K562 (cell line): ENCODE measurements at regions not wholly inside any gene's neighbourhood (a gene's known extent, or its start where the extent isn't known, plus 50 kb on each side); places are given as distances from the start of the nearest gene placed in this dataset.
A peak's percentile ranks its signal among the peaks of the same experiment; 100 is the strongest.

Experiments
- ATAC-seq: fragments of 200-7000 bp; cut with Tn5 transposase; 3 replicates; pipeline ENCODE4 v1.9.1; 2020; ENCODE audit warnings: moderate library complexity
- BruUV-seq: library from RNA; stranded (reverse); fragments of 400-500 nt; replicated peaks from 2 replicates; lab custom pipeline; 2021; lab: Mats Ljungman, UMichigan
- CTCF ChIA-PET: fragments of 300-600 bp; formaldehyde crosslinking; extraction: SDS; loops from one replicate; lab custom pipeline; 2021; ENCODE audit warnings: low intra/inter-chr PET ratio; lab: Yijun Ruan, JAX
- POLR2A ChIA-PET: fragments of 300-600, 350-650 bp; sonication (Branson Sonifier 250); formaldehyde crosslinking; extraction: SDS; loops from one replicate; lab custom pipeline; 2021; ENCODE audit warnings: antibody characterized with exemption, inconsistent platforms; lab: Yijun Ruan, JAX
- DNase-seq, 4 experiments: peaks; one replicate each; pipeline versions ENCODE4 v3.0.0 to v3.0.0-alpha.2; 2011 to 2018; ENCODE audit warnings: low spot score in 3 of 4, mixed read lengths in 3 of 4; ENCODE audit errors: extremely low read depth in 1 of 4
- FAIRE-seq: peaks from 2 replicates; lab custom pipeline; 2011; peaks lifted over from hg19 to GRCh38; lab: Jason Lieb, UNC
- H2AFZ ChIP-seq: 2 replicates; pipeline ENCODE4 v1.6.0; 2011; ENCODE audit warnings: low read depth, low read length, control low read depth, inconsistent platforms
- H3K27ac ChIP-seq: fragments of 200-600 bp; 3 replicates; pipeline ENCODE4 v1.8.0; 2011; ENCODE audit warnings: low read depth, mild to moderate bottlenecking, control low read depth, inconsistent platforms, low read length, moderate library complexity, mixed read lengths; ENCODE audit errors: extremely low read depth
- H3K27me3 ChIP-seq, 2 experiments: fragments of 300-600 bp in 1 of 2; 2 replicates in 1 of 2; 3 replicates in 1 of 2; pipeline versions ENCODE4 v1.6.0 to v1.8.0; 2011; ENCODE audit warnings: inconsistent platforms in 2 of 2, low read length in 2 of 2, mild to moderate bottlenecking in 1 of 2, mixed read lengths in 1 of 2, moderate library complexity in 1 of 2; ENCODE audit not compliant: control insufficient read depth in 2 of 2, insufficient read depth in 2 of 2
- H3K36me3 ChIP-seq: fragments of 300-600 bp; 3 replicates; pipeline ENCODE4 v1.8.0; 2011; ENCODE audit warnings: mild to moderate bottlenecking, low read length, inconsistent platforms; ENCODE audit not compliant: control insufficient read depth, insufficient read depth
- H3K4me1 ChIP-seq, 2 experiments: fragments of 200-600 bp in 1 of 2; replicated peaks in 1 of 2; 2 replicates in 1 of 2; 3 replicates in 1 of 2; pipeline versions ENCODE4 v1.5.1 to v1.8.0; 2011; ENCODE audit warnings: inconsistent platforms in 2 of 2, low read length in 2 of 2, mild to moderate bottlenecking in 1 of 2, mixed read lengths in 1 of 2, moderate library complexity in 1 of 2; ENCODE audit not compliant: control insufficient read depth in 2 of 2, insufficient read depth in 2 of 2
- H3K4me2 ChIP-seq: 2 replicates; pipeline ENCODE4 v1.6.1; 2011; ENCODE audit warnings: low read length, control low read depth, inconsistent platforms, mixed read lengths; ENCODE audit not compliant: insufficient read depth
- H3K4me3 ChIP-seq: fragments of 200-600 bp; sonication (generic), shearing (Covaris generic); 2 replicates; pipeline ENCODE4 v1.5.1; 2016; ENCODE audit warnings: control low read depth, inconsistent platforms
- H3K79me2 ChIP-seq: fragments of 200-600 bp; 3 replicates; pipeline ENCODE4 v1.8.0; 2011; ENCODE audit warnings: low read length, inconsistent platforms; ENCODE audit not compliant: control insufficient read depth, insufficient read depth
- H3K9ac ChIP-seq, 2 experiments: 2 replicates each; pipeline versions ENCODE4 v1.6.0 to v1.6.1; 2011; ENCODE audit warnings: low read depth in 2 of 2, low read length in 2 of 2, control low read depth in 1 of 2, inconsistent platforms in 1 of 2, mild to moderate bottlenecking in 1 of 2, mixed read lengths in 1 of 2; ENCODE audit not compliant: insufficient read depth in 1 of 2
- H3K9me1 ChIP-seq: one replicate; pipeline ENCODE4 v1.6.0; 2011; ENCODE audit warnings: inconsistent platforms, mild to moderate bottlenecking, low read length, moderate library complexity; ENCODE audit not compliant: control insufficient read depth, insufficient read depth
- H3K9me3 ChIP-seq: replicated peaks from 2 replicates; pipeline ENCODE4 v1.5.1; 2011; ENCODE audit warnings: low read depth, low read length, inconsistent platforms; ENCODE audit not compliant: control insufficient read depth, insufficient read depth
- H4K20me1 ChIP-seq: replicated peaks from 2 replicates; pipeline ENCODE4 v1.6.1; 2011; ENCODE audit warnings: low read length, inconsistent platforms, mixed read lengths; ENCODE audit not compliant: control insufficient read depth, insufficient read depth
- EP400 ChIP-seq: fragments of 450-650 bp; IDR thresholded peaks from 2 replicates; pipeline ENCODE4 v1.6.1; 2017; ENCODE audit warnings: antibody characterized with exemption, mild to moderate bottlenecking, moderate library complexity
- MYC ChIP-seq, 2 experiments: fragments of 250-450 bp in 1 of 2; sonication (Bioruptor Pico) in 1 of 2; IDR thresholded peaks; 2 replicates each; pipeline versions ENCODE4 v1.5.1 to v1.6.1; 2012 to 2021; ENCODE audit warnings: low read depth in 2 of 2, borderline replicate concordance in 1 of 2, improper control_type of control experiment in 1 of 2, low read length in 1 of 2, mild to moderate bottlenecking in 1 of 2, moderate library complexity in 1 of 2
- NFIC ChIP-seq: fragments of 450-650 bp; IDR thresholded peaks from 2 replicates; pipeline ENCODE4 v1.6.1; 2017; ENCODE audit warnings: mild to moderate bottlenecking, inconsistent platforms
- RBBP5 ChIP-seq: fragments of 200-600 bp; sonication (generic); IDR thresholded peaks from 2 replicates; pipeline ENCODE4 v1.6.1; 2012; ENCODE audit warnings: borderline replicate concordance, mild to moderate bottlenecking, low read length, control low read depth, inconsistent platforms; ENCODE audit not compliant: insufficient read depth, poor library complexity, severe bottlenecking
- TARDBP ChIP-seq: fragments of 450-650 bp; IDR thresholded peaks from 2 replicates; pipeline ENCODE4 v1.6.1; 2016
- WGBS: fragments of 100-300 bp; shearing (Covaris generic); methylation state at CpG from one replicate; pipeline ENCODE4 v1.1.6; 2016; ENCODE audit warnings: low coverage, mixed read lengths; ENCODE audit not compliant: insufficient coverage; ENCODE audit errors: missing lambda C conversion rate; 5-methylcytosine and 5-hydroxymethylcytosine counted together
- in situ Hi-C: fragments of 300-500 bp; cut with MboI; formaldehyde crosslinking; loops from 4 replicates; pipeline ENCODE4 v1.15.0; 2018; ENCODE audit warnings: inconsistent platforms, mixed read lengths
- intact Hi-C: fragments of 100-400 bp; cut with micrococcal nuclease; formaldehyde crosslinking; loops from 2 replicates; pipeline ENCODE4 v1.14.2; 2022

DNA sequence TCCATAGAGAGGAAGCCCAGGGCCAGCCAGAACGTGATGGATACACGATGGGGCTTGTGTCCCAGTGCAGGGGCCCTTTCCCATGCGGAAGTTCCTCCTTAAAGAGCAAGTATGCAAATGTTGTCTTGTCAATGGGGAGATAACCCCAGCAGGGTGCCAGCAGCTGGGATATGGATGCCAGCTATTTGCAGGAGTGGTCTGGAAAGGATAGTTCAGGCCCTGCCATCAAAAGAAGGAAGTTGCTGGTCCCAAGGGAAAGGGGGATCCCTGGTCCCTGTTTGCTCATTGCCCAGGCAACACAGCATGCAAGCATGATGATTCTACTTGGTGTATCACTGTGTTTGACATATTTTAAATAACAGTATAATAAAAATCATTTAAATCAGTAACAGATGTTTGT lies 73.1 kb upstream of the HECW1 start:
- ChIA-PET CTCF (no interaction called here), POLR2A (no interaction called here)
- Histone ChIP-seq H3K9ac (no peak overlapping the region), H3K4me3 (no peak overlapping the region), H3K27ac (no peak overlapping the region), H3K4me1 (peaks cover 3 to 19% of the 10 kb centered on the region in 2 experiments; a peak in 4 of 5 replicates), H3K4me2 (no peak overlapping the region), H3K79me2 (no peaks in the 10 kb centered on the region), H3K9me3 (no peaks in the 10 kb centered on the region), H3K36me3 (no peaks in the 10 kb centered on the region), H2AFZ (no peak overlapping the region), H3K27me3 (no peaks in the 10 kb centered on the region), H4K20me1 (no peaks in the 10 kb centered on the region), H3K9me1 (no peaks in the 10 kb centered on the region)
- FAIRE-seq (no peak), ATAC-seq (no peak), DNase-seq (no peak)
- BruUV-seq: no TSS peak
- in situ Hi-C loops (no loop called here), intact Hi-C loops (no loop called here)
- no peak for TF ChIP-seq TARDBP
- no peak for TF ChIP-seq MYC (IDR thresholded peaks at IDR 0.05; ENCODE audit: low read depth, low read length)
- TF ChIP-seq MYC (CRISPR knock-in tag; IDR thresholded peaks at IDR 0.05; ENCODE audit: borderline replicate concordance, low read depth): no peak
- TF ChIP-seq RBBP5: no peak
- 60% methylated on average over 3 of the region's 3 CpGs for WGBS

DNA sequence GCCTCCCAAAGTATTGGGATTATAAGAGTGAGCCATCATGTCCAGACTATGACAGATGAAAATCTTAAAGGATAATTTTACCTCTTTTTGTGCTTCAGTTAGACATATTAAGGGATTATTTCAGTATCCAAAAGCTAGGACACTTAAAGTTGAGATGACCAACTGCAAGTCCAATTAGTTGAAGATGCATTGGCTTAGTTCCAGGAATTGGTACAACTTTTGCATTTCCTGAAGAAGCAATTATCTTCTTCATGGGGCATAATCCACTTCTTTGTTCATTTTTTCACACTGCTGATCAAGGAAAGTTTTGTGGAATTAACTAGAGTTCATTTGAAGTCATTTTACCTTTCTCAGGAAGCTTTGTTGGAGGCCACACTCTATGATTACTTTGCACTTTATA lies 72.0 kb upstream of the HECW1 start:
- H3K79me2 ChIP-seq: no peaks in the 10 kb centered on the region
- H3K27ac ChIP-seq: no peak overlapping the region
- H4K20me1 ChIP-seq: no peaks in the 10 kb centered on the region
- no peaks in the 10 kb centered on the region for H3K36me3 ChIP-seq
- peaks cover 0 to 10% of the 10 kb centered on the region in 2 experiments; a peak in 2 of 5 replicates for H3K4me1 ChIP-seq
- TF ChIP-seq EP400 (no peak), NFIC (peak; percentile 59)
- FAIRE-seq: no peak
- no peak for ATAC-seq
- no peak overlapping the region for H3K4me3 ChIP-seq
- intact Hi-C loops (no loop called here), in situ Hi-C loops (no loop called here)
- no peak for DNase-seq
- no peaks in the 10 kb centered on the region for H3K27me3 ChIP-seq
- H3K9me3 ChIP-seq: no peaks in the 10 kb centered on the region
- no peak overlapping the region for H3K4me2 ChIP-seq
- ChIA-PET CTCF (no interaction called here), POLR2A (interaction anchor here (0.6 to 1.5 kb wide), 5 partner anchors 11 to 27 kb away, joined by 3 to 6 read pairs (median 3); no protein-coding TSS in a partner anchor)
- H2AFZ ChIP-seq: no peak overlapping the region
- no peaks in the 10 kb centered on the region for H3K9me1 ChIP-seq
- H3K9ac ChIP-seq: no peak overlapping the region
- BruUV-seq: no TSS peak
